DMS114 treated with DMSO at 0.1 percent for 48 hours (cell line): ENCODE measurements at regions not wholly inside any gene's neighbourhood (a gene's known extent, or its start where the extent isn't known, plus 50 kb on each side); places are given as distances from the start of the nearest gene placed in this dataset.
"Not testable (repeated sequence)": the region's sequence is repeated elsewhere in the genome, so short reads cannot be mapped to it uniquely, and the experiment has no call there.

ENCODE experiments used
- DNase-seq: peaks from one replicate; lab custom pipeline; 2025; ENCODE audit not compliant: unreplicated experiment; lab: John Stamatoyannopoulos, UW

- DNase-seq = no peak
These were observed 220.2 kb upstream of the NBEA start for GRCh38 chr13:34721631-34722595.

GRCh38 chr13:34722922-34723321 is 219.1 kb upstream of the NBEA start:
- DNase-seq = no peak

- DNase-seq = no peak
These were observed 211.1 kb upstream of the NBEA start for GRCh38 chr13:34730961-34731360.

GRCh38 chr13:34731486-34731885 is 210.6 kb upstream of the NBEA start:
- no peak for DNase-seq

GRCh38 chr13:34733721-34734120 is 208.3 kb upstream of the NBEA start:
- DNase-seq = no peak

- no peak for DNase-seq
These were observed 207.1 kb upstream of the NBEA start for GRCh38 chr13:34734932-34735331.

GRCh38 chr13:34738254-34738992 is 203.6 kb upstream of the NBEA start:
- DNase-seq = no peak

GRCh38 chr13:34747056-34747455 is 195.0 kb upstream of the NBEA start:
- DNase-seq = not testable (repeated sequence)

GRCh38 chr13:34747507-34747906 is 194.6 kb upstream of the NBEA start:
- no peak for DNase-seq

GRCh38 chr13:34748073-34748472 is 194.0 kb upstream of the NBEA start:
- DNase-seq = no peak

GRCh38 chr13:34748596-34748995 is 193.5 kb upstream of the NBEA start:
- no peak for DNase-seq

GRCh38 chr13:34749046-34749445 is 193.0 kb upstream of the NBEA start:
- DNase-seq = no peak

- DNase-seq = no peak
These were observed 191.8 kb upstream of the NBEA start for GRCh38 chr13:34750078-34750931.

- DNase-seq = no peak
These were observed 191.0 kb upstream of the NBEA start for GRCh38 chr13:34751044-34751443.

GRCh38 chr13:34751492-34751891 is 190.6 kb upstream of the NBEA start:
- no peak for DNase-seq

- DNase-seq = no peak
These were observed 189.6 kb upstream of the NBEA start for GRCh38 chr13:34752283-34752960.

- DNase-seq = no peak
These were observed 185.9 kb upstream of the NBEA start for GRCh38 chr13:34756136-34756535.

GRCh38 chr13:34756572-34756971 is 185.5 kb upstream of the NBEA start:
- DNase-seq = no peak

GRCh38 chr13:34757441-34757840 is 184.6 kb upstream of the NBEA start:
- DNase-seq = no peak

- no peak for DNase-seq
These were observed 183.4 kb upstream of the NBEA start for GRCh38 chr13:34758628-34759027.

GRCh38 chr13:34762312-34762711 is 179.8 kb upstream of the NBEA start:
- DNase-seq = no peak
